GM23338 (cell line): ENCODE measurements at regions not wholly inside any gene's neighbourhood (a gene's known extent, or its start where the extent isn't known, plus 50 kb on each side); places are given as distances from the start of the nearest gene placed in this dataset.

Experiments used
- ATAC-seq: fragments of 200-7000 bp; cut with Tn5 transposase; 3 replicates; pipeline ENCODE4 v1.9.1; 2020
- DNase-seq: peaks from one replicate; pipeline ENCODE4 v3.0.0-alpha.2; 2015; ENCODE audit warnings: low spot score
- H2AFZ ChIP-seq: fragments of 200-600 bp; sonication (generic); 2 replicates; pipeline ENCODE4 v1.8.0; 2016; ENCODE audit warnings: antibody characterized with exemption, mild to moderate bottlenecking, moderate library complexity
- H3F3A ChIP-seq: fragments of 200-600 bp; sonication (generic); replicated peaks from 2 replicates; pipeline ENCODE4 v1.8.0; 2017; ENCODE audit warnings: antibody characterized with exemption, mixed run types, low read depth
- H3K27ac ChIP-seq: fragments of 200-600 bp; sonication (generic); 2 replicates; pipeline ENCODE4 v1.6.1; 2016; ENCODE audit warnings: low read depth
- H3K27me3 ChIP-seq: fragments of 200-600 bp; sonication (generic); 2 replicates; pipeline ENCODE4 v1.8.0; 2016; ENCODE audit warnings: mild to moderate bottlenecking, mixed run types, moderate library complexity; ENCODE audit not compliant: insufficient read depth
- H3K36me3 ChIP-seq: fragments of 200-600 bp; sonication (generic); 2 replicates; pipeline ENCODE4 v1.8.0; 2016; ENCODE audit warnings: mild to moderate bottlenecking; ENCODE audit not compliant: insufficient read depth
- H3K4me1 ChIP-seq: fragments of 200-600 bp; sonication (generic); 2 replicates; pipeline ENCODE4 v1.8.0; 2016; ENCODE audit warnings: mild to moderate bottlenecking, moderate library complexity; ENCODE audit not compliant: insufficient read depth
- H3K4me2 ChIP-seq: fragments of 200-600 bp; sonication (generic); 2 replicates; pipeline ENCODE4 v1.7.1; 2017; ENCODE audit warnings: mixed run types
- H3K4me3 ChIP-seq: fragments of 200-600 bp; sonication (generic); 2 replicates; pipeline ENCODE4 v1.6.1; 2016; ENCODE audit warnings: mixed run types
- H3K79me2 ChIP-seq: fragments of 200-600 bp; sonication (generic); replicated peaks from 2 replicates; pipeline ENCODE4 v1.8.0; 2017; ENCODE audit warnings: mild to moderate bottlenecking; ENCODE audit not compliant: insufficient read depth
- H3K9me2 ChIP-seq: fragments of 200-600 bp; sonication (generic); 2 replicates; pipeline ENCODE4 v1.8.0; 2017; ENCODE audit not compliant: insufficient read depth
- H4K20me1 ChIP-seq: fragments of 200-600 bp; sonication (generic); replicated peaks from 2 replicates; pipeline ENCODE4 v1.8.0; 2017; ENCODE audit warnings: mild to moderate bottlenecking; ENCODE audit not compliant: insufficient read depth
- H3K27ac Mint-ChIP-seq: 2 replicates; pipeline ENCODE4 v1.8.0; 2020; ENCODE audit warnings: inconsistent platforms, mild to moderate bottlenecking, moderate library complexity, mixed read lengths
- H3K27me3 Mint-ChIP-seq: 3 replicates; pipeline ENCODE4 v1.8.0; 2022; ENCODE audit warnings: low read depth, mild to moderate bottlenecking, moderate library complexity, mixed read lengths, inconsistent platforms; ENCODE audit not compliant: insufficient read depth, poor library complexity
- H3K36me3 Mint-ChIP-seq: 3 replicates; pipeline ENCODE4 v1.8.0; 2021; ENCODE audit warnings: low read depth, mild to moderate bottlenecking, inconsistent platforms, moderate library complexity, mixed read lengths
- H3K4me1 Mint-ChIP-seq: 3 replicates; pipeline ENCODE4 v1.8.0; 2020; ENCODE audit warnings: mild to moderate bottlenecking, inconsistent platforms, mixed read lengths
- H3K4me3 Mint-ChIP-seq: 3 replicates; pipeline ENCODE4 v1.8.0; 2021; ENCODE audit warnings: moderate library complexity, mild to moderate bottlenecking, inconsistent platforms, mixed read lengths
- H3K9me3 Mint-ChIP-seq: 3 replicates; pipeline ENCODE4 v1.8.0; 2020; ENCODE audit warnings: moderate library complexity, mild to moderate bottlenecking, inconsistent platforms, mixed read lengths
- NANOG ChIP-seq: IDR thresholded peaks from 2 replicates; pipeline ENCODE4 v1.6.1; 2016; ENCODE audit warnings: antibody characterized with exemption, borderline replicate concordance
- POLR2AphosphoS5 ChIP-seq: IDR thresholded peaks from 2 replicates; pipeline ENCODE4 v1.6.1; 2016; ENCODE audit warnings: antibody characterized with exemption, low read depth
- ZNF114 ChIP-seq: fragments of 250-450 bp; sonication (Bioruptor Pico); IDR thresholded peaks from 2 replicates; pipeline ENCODE4 v1.5.0; 2020; ENCODE audit warnings: mild to moderate bottlenecking, moderate library complexity
- ZNF331 ChIP-seq: fragments of 250-450 bp; sonication (Bioruptor Pico); IDR thresholded peaks from 2 replicates; pipeline ENCODE4 v1.5.0; 2020; ENCODE audit warnings: low read depth, mild to moderate bottlenecking, moderate library complexity
- TF ChIP-seq, protein P1 (sequence below): IDR thresholded peaks from one replicate; pipeline ENCODE4 v1.6.1; 2018; ENCODE audit warnings: antibody characterized with exemption; ENCODE audit not compliant: unreplicated experiment
- TF ChIP-seq, protein P2 (sequence below): IDR thresholded peaks from 2 replicates; pipeline ENCODE4 v1.6.1; 2016; ENCODE audit warnings: antibody characterized with exemption
- TF ChIP-seq, protein P3 (sequence below), 2 experiments: fragments of 200-600 bp in 1 of 2; sonication (generic) in 1 of 2; conservative IDR thresholded peaks; 2 replicates each; pipeline versions ENCODE4 v1.5.1 to v1.6.1; 2016 to 2017; ENCODE audit warnings: antibody characterized with exemption in 2 of 2, low read depth in 2 of 2, mild to moderate bottlenecking in 2 of 2, moderate library complexity in 1 of 2

DNA sequence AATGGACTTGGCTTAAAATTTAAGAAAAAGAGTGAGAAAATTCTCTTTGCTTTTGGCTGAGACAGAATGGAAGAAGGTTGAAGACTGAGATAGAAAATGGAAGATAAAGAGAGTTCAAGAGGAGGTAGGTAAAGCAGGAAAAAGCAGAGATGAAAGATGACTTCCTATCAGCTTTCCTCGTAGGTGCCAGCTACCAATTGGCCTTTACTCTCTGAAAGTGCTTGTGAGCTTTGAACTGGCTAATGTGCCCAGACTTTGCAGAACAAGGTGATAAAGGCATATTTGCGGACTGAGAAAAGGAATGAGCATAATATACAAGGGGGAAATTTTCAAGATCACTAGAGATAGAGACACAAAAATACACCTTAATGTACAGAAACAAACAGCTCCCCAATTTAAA, 54.7 kb upstream of the UBE2E3 start (continued):
- TF ChIP-seq, protein P1, sequence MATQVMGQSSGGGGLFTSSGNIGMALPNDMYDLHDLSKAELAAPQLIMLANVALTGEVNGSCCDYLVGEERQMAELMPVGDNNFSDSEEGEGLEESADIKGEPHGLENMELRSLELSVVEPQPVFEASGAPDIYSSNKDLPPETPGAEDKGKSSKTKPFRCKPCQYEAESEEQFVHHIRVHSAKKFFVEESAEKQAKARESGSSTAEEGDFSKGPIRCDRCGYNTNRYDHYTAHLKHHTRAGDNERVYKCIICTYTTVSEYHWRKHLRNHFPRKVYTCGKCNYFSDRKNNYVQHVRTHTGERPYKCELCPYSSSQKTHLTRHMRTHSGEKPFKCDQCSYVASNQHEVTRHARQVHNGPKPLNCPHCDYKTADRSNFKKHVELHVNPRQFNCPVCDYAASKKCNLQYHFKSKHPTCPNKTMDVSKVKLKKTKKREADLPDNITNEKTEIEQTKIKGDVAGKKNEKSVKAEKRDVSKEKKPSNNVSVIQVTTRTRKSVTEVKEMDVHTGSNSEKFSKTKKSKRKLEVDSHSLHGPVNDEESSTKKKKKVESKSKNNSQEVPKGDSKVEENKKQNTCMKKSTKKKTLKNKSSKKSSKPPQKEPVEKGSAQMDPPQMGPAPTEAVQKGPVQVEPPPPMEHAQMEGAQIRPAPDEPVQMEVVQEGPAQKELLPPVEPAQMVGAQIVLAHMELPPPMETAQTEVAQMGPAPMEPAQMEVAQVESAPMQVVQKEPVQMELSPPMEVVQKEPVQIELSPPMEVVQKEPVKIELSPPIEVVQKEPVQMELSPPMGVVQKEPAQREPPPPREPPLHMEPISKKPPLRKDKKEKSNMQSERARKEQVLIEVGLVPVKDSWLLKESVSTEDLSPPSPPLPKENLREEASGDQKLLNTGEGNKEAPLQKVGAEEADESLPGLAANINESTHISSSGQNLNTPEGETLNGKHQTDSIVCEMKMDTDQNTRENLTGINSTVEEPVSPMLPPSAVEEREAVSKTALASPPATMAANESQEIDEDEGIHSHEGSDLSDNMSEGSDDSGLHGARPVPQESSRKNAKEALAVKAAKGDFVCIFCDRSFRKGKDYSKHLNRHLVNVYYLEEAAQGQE, result no peak
- TF ChIP-seq ZNF331 (no peak), ZNF114 (CRISPR knock-in tag) (no peak)
- TF ChIP-seq, protein P2, sequence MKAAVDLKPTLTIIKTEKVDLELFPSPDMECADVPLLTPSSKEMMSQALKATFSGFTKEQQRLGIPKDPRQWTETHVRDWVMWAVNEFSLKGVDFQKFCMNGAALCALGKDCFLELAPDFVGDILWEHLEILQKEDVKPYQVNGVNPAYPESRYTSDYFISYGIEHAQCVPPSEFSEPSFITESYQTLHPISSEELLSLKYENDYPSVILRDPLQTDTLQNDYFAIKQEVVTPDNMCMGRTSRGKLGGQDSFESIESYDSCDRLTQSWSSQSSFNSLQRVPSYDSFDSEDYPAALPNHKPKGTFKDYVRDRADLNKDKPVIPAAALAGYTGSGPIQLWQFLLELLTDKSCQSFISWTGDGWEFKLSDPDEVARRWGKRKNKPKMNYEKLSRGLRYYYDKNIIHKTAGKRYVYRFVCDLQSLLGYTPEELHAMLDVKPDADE, result no peak

DNA sequence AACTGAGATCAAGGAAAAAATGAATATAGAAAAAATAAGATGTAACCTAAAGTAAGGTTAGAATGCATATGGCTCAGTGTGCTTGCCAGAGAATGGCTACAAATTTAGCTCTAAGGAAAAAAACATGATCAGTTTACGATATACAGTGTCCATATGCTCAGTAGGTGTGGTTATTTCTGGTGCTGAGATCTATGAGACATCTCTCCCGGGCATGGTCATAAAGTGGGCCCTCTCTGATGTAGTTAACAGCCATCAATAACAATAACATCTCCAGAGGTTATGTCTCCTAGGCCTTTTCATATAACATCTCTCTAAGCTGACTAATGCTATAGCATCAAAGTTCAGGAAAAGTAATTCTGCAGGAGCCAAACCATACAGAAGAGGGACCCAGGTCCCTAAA, 56.3 kb upstream of the UBE2E3 start:
- TF ChIP-seq ZNF331, result no peak
- TF ChIP-seq, protein P2, result no peak
- no peak for TF ChIP-seq NANOG
- no peak overlapping the region for H3K27ac Mint-ChIP-seq
- Histone ChIP-seq H3K27me3 (no peaks in the 10 kb centered on the region), H3F3A (no peaks in the 10 kb centered on the region), H3K27ac (no peak overlapping the region), H2AFZ (no peak overlapping the region), H3K9me2 (peaks cover 3% of the 10 kb centered on the region; the same call in 1 of the 2 replicates), H3K4me1 (no peaks in the 10 kb centered on the region), H3K4me2 (no peak overlapping the region), H3K79me2 (no peaks in the 10 kb centered on the region), H3K4me3 (no peak overlapping the region), H4K20me1 (no peaks in the 10 kb centered on the region), H3K36me3 (no peaks in the 10 kb centered on the region)
- no peaks in the 10 kb centered on the region for H3K27me3 Mint-ChIP-seq
- no peaks in the 10 kb centered on the region for H3K9me3 Mint-ChIP-seq
- ATAC-seq (no peak), DNase-seq (no peak)
- no peak overlapping the region for H3K4me3 Mint-ChIP-seq
- H3K4me1 Mint-ChIP-seq, result no peaks in the 10 kb centered on the region
- H3K36me3 Mint-ChIP-seq, result no peaks in the 10 kb centered on the region

DNA sequence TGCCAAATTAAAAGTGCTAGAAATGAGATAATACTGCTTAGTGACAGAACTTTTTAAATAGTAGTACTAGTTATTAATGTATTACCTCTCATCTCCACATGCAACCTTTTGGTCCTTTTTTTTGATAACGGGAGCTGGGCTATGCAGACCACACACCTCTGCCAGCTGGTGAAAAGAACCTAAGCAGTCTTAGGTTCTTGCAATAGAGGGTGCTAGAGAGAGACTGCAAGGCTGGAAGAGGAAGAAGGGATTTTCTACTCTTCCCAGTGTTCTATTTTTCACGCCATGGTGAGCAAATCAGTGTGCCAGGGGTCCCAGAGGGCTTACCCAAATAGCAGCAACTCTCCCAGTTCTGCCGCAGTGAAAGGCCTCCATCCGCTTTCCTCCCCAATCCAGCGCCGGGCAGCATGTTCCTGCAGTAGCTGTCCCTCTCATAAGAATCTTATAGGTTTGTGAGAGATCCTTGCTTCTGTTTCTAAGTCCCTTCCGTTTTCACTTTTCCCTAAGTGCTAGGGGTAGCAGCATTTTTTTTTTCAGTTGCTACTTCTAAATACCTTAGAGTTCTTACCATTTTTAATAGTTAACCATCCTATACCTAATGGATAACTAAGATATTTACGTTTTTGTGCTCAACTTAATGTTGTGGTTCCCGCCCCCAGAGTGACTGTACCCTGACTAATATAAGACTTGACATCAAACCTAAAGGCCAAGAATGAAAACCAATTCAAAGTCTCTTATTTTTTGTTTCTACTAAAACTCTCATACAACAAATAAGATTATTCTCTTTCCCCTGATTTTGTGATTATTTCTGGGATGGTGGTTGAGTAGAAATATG, 69.4 kb upstream of the UBE2E3 start:
- H3K4me1 Mint-ChIP-seq, result peaks cover 16% of the 10 kb centered on the region; the same call in 2 of the 3 replicates
- ATAC-seq (peak; percentile 89), DNase-seq (peak; percentile 49)
- no peak overlapping the region for H3K4me3 ChIP-seq
- peak overlapping the region; percentile 80; the same call in 1 of the 2 replicates for H2AFZ ChIP-seq
- no peaks in the 10 kb centered on the region for H3K27me3 Mint-ChIP-seq
- H3K79me2 ChIP-seq, result no peaks in the 10 kb centered on the region
- H3K27me3 ChIP-seq, result no peaks in the 10 kb centered on the region
- H3K9me2 ChIP-seq, result no peaks in the 10 kb centered on the region
- no peak overlapping the region for H3K4me2 ChIP-seq
- H3K9me3 Mint-ChIP-seq, result no peaks in the 10 kb centered on the region
- H3F3A ChIP-seq, result no peaks in the 10 kb centered on the region
- no peaks in the 10 kb centered on the region for H4K20me1 ChIP-seq
- no peaks in the 10 kb centered on the region for H3K36me3 ChIP-seq
- H3K36me3 Mint-ChIP-seq, result no peaks in the 10 kb centered on the region; the same call in 2 of the 3 replicates
- no peak overlapping the region; the same call in 1 of the 2 replicates for H3K27ac Mint-ChIP-seq
- H3K27ac ChIP-seq, result no peak overlapping the region
- TF ChIP-seq, protein P3, sequence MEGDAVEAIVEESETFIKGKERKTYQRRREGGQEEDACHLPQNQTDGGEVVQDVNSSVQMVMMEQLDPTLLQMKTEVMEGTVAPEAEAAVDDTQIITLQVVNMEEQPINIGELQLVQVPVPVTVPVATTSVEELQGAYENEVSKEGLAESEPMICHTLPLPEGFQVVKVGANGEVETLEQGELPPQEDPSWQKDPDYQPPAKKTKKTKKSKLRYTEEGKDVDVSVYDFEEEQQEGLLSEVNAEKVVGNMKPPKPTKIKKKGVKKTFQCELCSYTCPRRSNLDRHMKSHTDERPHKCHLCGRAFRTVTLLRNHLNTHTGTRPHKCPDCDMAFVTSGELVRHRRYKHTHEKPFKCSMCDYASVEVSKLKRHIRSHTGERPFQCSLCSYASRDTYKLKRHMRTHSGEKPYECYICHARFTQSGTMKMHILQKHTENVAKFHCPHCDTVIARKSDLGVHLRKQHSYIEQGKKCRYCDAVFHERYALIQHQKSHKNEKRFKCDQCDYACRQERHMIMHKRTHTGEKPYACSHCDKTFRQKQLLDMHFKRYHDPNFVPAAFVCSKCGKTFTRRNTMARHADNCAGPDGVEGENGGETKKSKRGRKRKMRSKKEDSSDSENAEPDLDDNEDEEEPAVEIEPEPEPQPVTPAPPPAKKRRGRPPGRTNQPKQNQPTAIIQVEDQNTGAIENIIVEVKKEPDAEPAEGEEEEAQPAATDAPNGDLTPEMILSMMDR (conservative IDR thresholded peaks at IDR 0.05; ENCODE audit: low read depth in 2 of 2), result peak; percentile 49 to 59
- TF ChIP-seq POLR2AphosphoS5, result no peak
- no peak overlapping the region for H3K4me3 Mint-ChIP-seq
- H3K4me1 ChIP-seq, result peaks cover 15% of the 10 kb centered on the region
